H1 (cell line): ENCODE measurements at regions not wholly inside any gene's neighbourhood (a gene's known extent, or its start where the extent isn't known, plus 50 kb on each side); places are given as distances from the start of the nearest gene placed in this dataset.

Experiments
- CTCF ChIA-PET: fragments of 300-600 bp; sonication (Branson Sonifier 250); formaldehyde crosslinking; loops from one replicate; lab custom pipeline; 2021; ENCODE audit not compliant: partially characterized antibody; lab: Charles Lee
- POLR2A ChIA-PET: fragments of 300-600 bp; sonication (Branson Sonifier 250); formaldehyde crosslinking; loops from one replicate; lab custom pipeline; 2021; ENCODE audit warnings: inconsistent platforms; ENCODE audit not compliant: partially characterized antibody; lab: Charles Lee
- DNase-seq, 2 experiments: peaks; one replicate each; pipeline versions ENCODE4 v3.0.0 to v3.0.0-alpha.2; 2010 to 2022; ENCODE audit warnings: low spot score in 2 of 2, low read depth in 1 of 2, mixed read lengths in 1 of 2
- FAIRE-seq: peaks from 2 replicates; lab custom pipeline; 2011; peaks lifted over from hg19 to GRCh38; lab: Jason Lieb, UNC
- H2AFZ ChIP-seq: 2 replicates; pipeline ENCODE4 v1.8.1; 2012; ENCODE audit warnings: low read length, inconsistent platforms
- H2AK5ac ChIP-seq: 2 replicates; pipeline ENCODE4 v1.6.1; 2013; ENCODE audit warnings: low read depth, low read length
- H2BK120ac ChIP-seq: replicated peaks from 2 replicates; pipeline ENCODE3; 2013; ENCODE audit warnings: low read depth, low read length, inconsistent platforms
- H2BK12ac ChIP-seq: 2 replicates; pipeline ENCODE4 v1.6.1; 2013; ENCODE audit warnings: low read depth, low read length
- H2BK15ac ChIP-seq: 2 replicates; pipeline ENCODE4 v1.6.1; 2013; ENCODE audit warnings: low read length
- H2BK20ac ChIP-seq: 2 replicates; pipeline ENCODE4 v1.6.1; 2013; ENCODE audit warnings: low read length
- H2BK5ac ChIP-seq: 2 replicates; pipeline ENCODE4 v1.6.1; 2013; ENCODE audit warnings: low read depth, low read length
- H3K14ac ChIP-seq: 2 replicates; pipeline ENCODE4 v1.6.1; 2013; ENCODE audit warnings: inconsistent platforms; ENCODE audit not compliant: insufficient read length
- H3K18ac ChIP-seq: 2 replicates; pipeline ENCODE4 v1.6.1; 2013; ENCODE audit warnings: low read length; ENCODE audit errors: extremely low read depth
- H3K23ac ChIP-seq: 2 replicates; pipeline ENCODE4 v1.6.1; 2013; ENCODE audit warnings: inconsistent platforms; ENCODE audit not compliant: insufficient read length
- H3K23me2 ChIP-seq: 2 replicates; pipeline ENCODE4 v1.6.1; 2013; ENCODE audit warnings: low read depth, low read length
- H3K27ac ChIP-seq: 2 replicates; pipeline ENCODE4 v1.6.1; 2011; ENCODE audit warnings: low read depth, low read length, inconsistent platforms
- H3K27me3 ChIP-seq, 4 experiments: replicated peaks in 1 of 4; 1 replicate in 1 of 4; 2 replicates in 3 of 4; pipeline versions ENCODE4 v1.6.1 to v1.8.1; 2011 to 2013; ENCODE audit warnings: low read length in 3 of 4, mild to moderate bottlenecking in 3 of 4, inconsistent platforms in 2 of 4, mixed read lengths in 2 of 4, moderate library complexity in 1 of 4; ENCODE audit not compliant: control insufficient read depth in 3 of 4, insufficient read depth in 3 of 4; ENCODE audit errors: extremely low read depth in 1 of 4
- H3K36me3 ChIP-seq, 4 experiments: 2 replicates each; pipeline versions ENCODE4 v1.6.1 to v1.8.1; 2011 to 2013; ENCODE audit warnings: mild to moderate bottlenecking in 4 of 4, low read length in 3 of 4, moderate library complexity in 2 of 4, control low read depth in 1 of 4, inconsistent platforms in 1 of 4; ENCODE audit not compliant: insufficient read depth in 4 of 4, control insufficient read depth in 2 of 4
- H3K4ac ChIP-seq: replicated peaks from 2 replicates; pipeline ENCODE3; 2013; ENCODE audit warnings: low read length, low read depth, mixed read lengths, inconsistent platforms; ENCODE audit not compliant: insufficient read length
- H3K4me1 ChIP-seq, 4 experiments: replicated peaks in 1 of 4; 1 replicate in 1 of 4; 2 replicates in 3 of 4; pipeline versions ENCODE4 v1.6.1 to v1.8.1; 2011 to 2013; ENCODE audit warnings: low read length in 3 of 4, inconsistent platforms in 2 of 4, mixed read lengths in 1 of 4; ENCODE audit not compliant: insufficient read depth in 4 of 4, control insufficient read depth in 3 of 4
- H3K4me2 ChIP-seq, 2 experiments: 2 replicates each; pipeline versions ENCODE4 v1.6.1 to v1.8.1; 2011 to 2013; ENCODE audit warnings: low read depth in 2 of 2, low read length in 2 of 2, control low read depth in 1 of 2, inconsistent platforms in 1 of 2, mild to moderate bottlenecking in 1 of 2; ENCODE audit not compliant: insufficient read depth in 1 of 2
- H3K4me3 ChIP-seq, 4 experiments: fragments of 200-600, 300-600 bp in 1 of 4; sonication (generic), shearing (Covaris generic), sonication (Bioruptor Twin) in 1 of 4; 2 replicates each; pipeline versions ENCODE4 v1.5.1 to v1.8.1; 2011 to 2016; ENCODE audit warnings: low read length in 4 of 4, low read depth in 3 of 4, control low read depth in 2 of 4, inconsistent platforms in 2 of 4, mild to moderate bottlenecking in 2 of 4, mixed read lengths in 1 of 4, moderate library complexity in 1 of 4; ENCODE audit not compliant: insufficient read depth in 2 of 4; ENCODE audit errors: extremely low read depth in 1 of 4
- H3K56ac ChIP-seq: replicated peaks from 2 replicates; pipeline ENCODE3; 2013; ENCODE audit warnings: low read depth, mild to moderate bottlenecking, mixed read lengths, low read length, inconsistent platforms; ENCODE audit not compliant: insufficient read length
- H3K79me1 ChIP-seq: 2 replicates; pipeline ENCODE4 v1.6.1; 2013; ENCODE audit warnings: low read depth, low read length, control low read depth
- H3K79me2 ChIP-seq, 2 experiments: 2 replicates each; pipeline versions ENCODE4 v1.6.1 to v1.8.1; 2012 to 2013; ENCODE audit warnings: low read length in 2 of 2, mild to moderate bottlenecking in 2 of 2, inconsistent platforms in 1 of 2; ENCODE audit not compliant: insufficient read depth in 2 of 2, control insufficient read depth in 1 of 2
- H3K9ac ChIP-seq, 4 experiments: replicated peaks in 1 of 4; 1 replicate in 1 of 4; 2 replicates in 3 of 4; pipeline versions ENCODE4 v1.6.1 to v1.8.1; 2011 to 2013; ENCODE audit warnings: low read depth in 3 of 4, low read length in 3 of 4, control low read depth in 2 of 4, mild to moderate bottlenecking in 2 of 4, moderate library complexity in 2 of 4, inconsistent platforms in 1 of 4; ENCODE audit errors: extremely low read depth in 1 of 4
- H3K9me3 ChIP-seq, 2 experiments: 2 replicates each; pipeline versions ENCODE4 v1.6.1 to v1.8.1; 2012 to 2013; ENCODE audit warnings: mild to moderate bottlenecking in 2 of 2, moderate library complexity in 2 of 2, control low read depth in 1 of 2, inconsistent platforms in 1 of 2, low read depth in 1 of 2, low read length in 1 of 2, mixed read lengths in 1 of 2; ENCODE audit not compliant: insufficient read depth in 2 of 2
- H4K20me1 ChIP-seq, 2 experiments: replicated peaks in 1 of 2; 2 replicates each; pipeline versions ENCODE3 to v1.8.1; 2011 to 2013; ENCODE audit warnings: inconsistent platforms in 2 of 2, low read length in 2 of 2, mild to moderate bottlenecking in 1 of 2; ENCODE audit not compliant: insufficient read depth in 2 of 2, control insufficient read depth in 1 of 2
- H4K5ac ChIP-seq: 2 replicates; pipeline ENCODE4 v1.6.1; 2013; ENCODE audit warnings: low read length, low read depth, mixed read lengths, inconsistent platforms; ENCODE audit not compliant: insufficient read length
- H4K8ac ChIP-seq: 2 replicates; pipeline ENCODE4 v1.8.0; 2013; ENCODE audit warnings: mild to moderate bottlenecking, moderate library complexity, low read length, inconsistent platforms; ENCODE audit not compliant: insufficient read depth; ENCODE audit errors: extremely low read depth
- H4K91ac ChIP-seq: replicated peaks from 2 replicates; pipeline ENCODE3; 2013; ENCODE audit warnings: low read length, mixed read lengths, inconsistent platforms; ENCODE audit not compliant: insufficient read length
- BCL11A ChIP-seq, 2 experiments: IDR thresholded peaks; one replicate each; pipeline ENCODE4 v1.6.1; 2011; ENCODE audit warnings: low read depth in 2 of 2, low read length in 2 of 2, mild to moderate bottlenecking in 2 of 2
- CHD2 ChIP-seq: IDR thresholded peaks from 2 replicates; pipeline ENCODE4 v1.6.1; 2012; ENCODE audit warnings: low read length, improper control_type of control experiment
- CTBP2 ChIP-seq: IDR thresholded peaks from 2 replicates; pipeline ENCODE4 v1.7.0; 2011; ENCODE audit warnings: borderline replicate concordance, mild to moderate bottlenecking, moderate library complexity, mixed read lengths, low read length; ENCODE audit not compliant: insufficient read depth, insufficient read length
- E2F6 ChIP-seq: IDR thresholded peaks from 2 replicates; pipeline ENCODE4 v1.6.1; 2012; ENCODE audit warnings: inconsistent platforms
- FOSL1 ChIP-seq: IDR thresholded peaks from 2 replicates; pipeline ENCODE4 v1.6.1; 2011; ENCODE audit warnings: mild to moderate bottlenecking, low read depth, low read length, moderate library complexity; ENCODE audit not compliant: insufficient read depth
- JUND ChIP-seq: IDR thresholded peaks from 2 replicates; pipeline ENCODE4 v1.6.1; 2011; ENCODE audit warnings: mild to moderate bottlenecking, improper control_type of control experiment, low read length
- RFX5 ChIP-seq: IDR thresholded peaks from 2 replicates; pipeline ENCODE4 v1.6.1; 2011; ENCODE audit warnings: low read depth, low read length, improper control_type of control experiment, borderline replicate concordance
- SIN3A ChIP-seq, 2 experiments: IDR thresholded peaks in 1 of 2; conservative IDR thresholded peaks in 1 of 2; 2 replicates each; pipeline ENCODE4 v1.6.1; 2011 to 2012; ENCODE audit warnings: low read length in 2 of 2, improper control_type of control experiment in 1 of 2, low read depth in 1 of 2, mild to moderate bottlenecking in 1 of 2
- SUZ12 ChIP-seq: fragments of 200-600 bp; sonication (generic); IDR thresholded peaks from 2 replicates; pipeline ENCODE4 v1.6.1; 2012; ENCODE audit warnings: mild to moderate bottlenecking, inconsistent platforms, low read length, moderate library complexity, mixed read lengths
- WGBS, 2 experiments: shearing (Covaris generic) in 1 of 2; methylation state at CpG; one replicate each; pipeline versions ENCODE4 v1.1.6 to v1.1.7; 2013 to 2015; ENCODE audit warnings: low lambda C conversion rate in 2 of 2, mixed read lengths in 2 of 2, inconsistent platforms in 1 of 2, low coverage in 1 of 2, missing lambda C conversion rate in 1 of 2; ENCODE audit not compliant: insufficient replicate concordance in 2 of 2, insufficient coverage in 1 of 2, insufficient read length in 1 of 2; ENCODE audit errors: extremely low coverage in 1 of 2, missing lambda C conversion rate in 1 of 2; 5-methylcytosine and 5-hydroxymethylcytosine counted together

DNA sequence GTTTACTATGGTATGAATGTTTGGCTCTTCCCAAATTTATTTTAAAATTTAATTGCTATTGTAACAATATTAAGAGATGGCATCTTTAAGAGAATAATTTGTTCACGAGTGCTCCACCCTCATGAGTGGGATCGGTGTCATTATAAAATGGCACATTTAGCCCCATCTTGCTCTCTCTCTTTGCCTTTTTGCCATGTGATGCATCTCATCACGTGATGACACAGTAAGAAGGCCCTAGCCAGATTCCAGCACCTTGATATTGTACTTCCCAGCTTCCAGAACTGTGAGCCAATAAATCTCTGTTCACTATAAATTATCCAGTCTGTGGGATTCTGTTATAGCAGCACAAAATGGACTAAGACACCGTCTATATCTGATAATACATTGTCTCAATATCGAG, 355.8 kb downstream of the AMY1C start:
- Histone ChIP-seq H3K4ac (no peak overlapping the region), H3K27ac (no peak overlapping the region), H2BK20ac (no peak overlapping the region), H2AK5ac (no peak overlapping the region), H3K4me1 (no peaks in the 10 kb centered on the region), H4K20me1 (no peaks in the 10 kb centered on the region), H3K9me3 (no peaks in the 10 kb centered on the region), H2BK12ac (no peak overlapping the region), H2BK15ac (no peak overlapping the region), H3K14ac (no peak overlapping the region), H2BK120ac (no peak overlapping the region), H4K8ac (no peak overlapping the region), H3K27me3 (no peaks in the 10 kb centered on the region), H3K23ac (no peak overlapping the region), H3K9ac (no peak overlapping the region), H2BK5ac (no peak overlapping the region), H4K91ac (no peak overlapping the region), H3K56ac (no peak overlapping the region), H4K5ac (no peak overlapping the region), H3K79me1 (no peaks in the 10 kb centered on the region), H2AFZ (no peak overlapping the region), H3K36me3 (no peaks in the 10 kb centered on the region), H3K4me3 (no peak overlapping the region), H3K4me2 (no peak overlapping the region), H3K79me2 (no peaks in the 10 kb centered on the region), H3K23me2 (no peaks in the 10 kb centered on the region), H3K18ac (no peak overlapping the region)
- WGBS, 2 experiments: 87% methylated on average over 5 of the region's 5 CpGs; no CpG with 5 or more reads in 1 of the 2 experiments
- CTCF ChIA-PET: no interaction called here
- POLR2A ChIA-PET: no interaction called here
- no peak for DNase-seq
- no peak for FAIRE-seq
- TF ChIP-seq SUZ12: no peak
- TF ChIP-seq CHD2: no peak
- no peak for TF ChIP-seq JUND
- TF ChIP-seq CTBP2: no peak
- no peak for TF ChIP-seq BCL11A (IDR thresholded peaks at IDR 0.05; ENCODE audit: low read depth in 2 of 2, low read length in 2 of 2)
- TF ChIP-seq E2F6: no peak
- no peak for TF ChIP-seq RFX5
- TF ChIP-seq SIN3A (conservative IDR thresholded peaks at IDR 0.05 in 1 of 2, IDR thresholded peaks at IDR 0.05 in 1 of 2; ENCODE audit: low read depth in 1 of 2, low read length in 2 of 2): no peak
- TF ChIP-seq FOSL1: no peak
